NB4 (cell line): ENCODE measurements at regions not wholly inside any gene's neighbourhood (a gene's known extent, or its start where the extent isn't known, plus 50 kb on each side); places are given as distances from the start of the nearest gene placed in this dataset.

ENCODE experiments used
- POLR2A ChIP-seq: IDR thresholded peaks from 2 replicates; pipeline ENCODE4 v1.6.1; 2011; ENCODE audit warnings: mild to moderate bottlenecking; ENCODE audit not compliant: insufficient read length; ENCODE audit errors: extremely low read depth
- TF ChIP-seq, protein P1 (sequence below): IDR thresholded peaks from one replicate; pipeline ENCODE4 v1.5.1; 2012; ENCODE audit warnings: low read depth, low read length
- TF ChIP-seq, protein P2 (sequence below): IDR thresholded peaks from 2 replicates; pipeline ENCODE4 v1.6.1; 2011; ENCODE audit warnings: low read depth, low read length

DNA sequence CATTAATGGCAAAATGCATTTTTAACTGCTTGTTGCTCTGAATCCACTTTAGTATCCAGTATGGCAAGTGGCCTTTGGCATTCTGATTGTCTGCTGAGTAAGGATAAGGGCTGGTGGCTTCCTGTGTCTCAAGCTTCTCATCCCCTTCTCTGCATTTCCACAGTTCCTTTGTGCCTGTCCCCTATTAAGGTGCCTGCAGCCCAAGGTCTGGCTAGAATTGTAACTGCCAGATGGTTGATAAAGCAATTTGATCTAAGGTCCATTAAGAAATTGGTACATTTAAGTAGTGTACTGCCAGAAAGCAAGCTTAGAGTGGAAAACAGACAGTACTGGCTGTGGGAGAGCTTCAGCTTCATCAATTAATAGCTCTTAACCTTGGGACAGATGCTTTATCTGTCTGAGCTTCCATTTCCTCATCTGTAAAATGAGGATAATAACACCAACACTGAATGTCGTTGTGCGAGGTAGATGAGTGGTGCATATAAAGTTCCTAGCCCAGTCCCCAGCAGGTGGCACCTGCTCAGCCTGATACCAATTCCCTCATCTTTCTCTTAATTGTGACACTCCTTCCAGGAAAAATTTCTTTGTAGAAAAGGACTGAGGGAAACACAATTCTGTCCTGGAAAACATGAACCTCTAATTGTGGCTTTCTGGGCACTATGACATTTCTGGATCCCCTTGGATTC lies 570.6 kb upstream of the GCFC2 start:
- TF ChIP-seq, protein P1, sequence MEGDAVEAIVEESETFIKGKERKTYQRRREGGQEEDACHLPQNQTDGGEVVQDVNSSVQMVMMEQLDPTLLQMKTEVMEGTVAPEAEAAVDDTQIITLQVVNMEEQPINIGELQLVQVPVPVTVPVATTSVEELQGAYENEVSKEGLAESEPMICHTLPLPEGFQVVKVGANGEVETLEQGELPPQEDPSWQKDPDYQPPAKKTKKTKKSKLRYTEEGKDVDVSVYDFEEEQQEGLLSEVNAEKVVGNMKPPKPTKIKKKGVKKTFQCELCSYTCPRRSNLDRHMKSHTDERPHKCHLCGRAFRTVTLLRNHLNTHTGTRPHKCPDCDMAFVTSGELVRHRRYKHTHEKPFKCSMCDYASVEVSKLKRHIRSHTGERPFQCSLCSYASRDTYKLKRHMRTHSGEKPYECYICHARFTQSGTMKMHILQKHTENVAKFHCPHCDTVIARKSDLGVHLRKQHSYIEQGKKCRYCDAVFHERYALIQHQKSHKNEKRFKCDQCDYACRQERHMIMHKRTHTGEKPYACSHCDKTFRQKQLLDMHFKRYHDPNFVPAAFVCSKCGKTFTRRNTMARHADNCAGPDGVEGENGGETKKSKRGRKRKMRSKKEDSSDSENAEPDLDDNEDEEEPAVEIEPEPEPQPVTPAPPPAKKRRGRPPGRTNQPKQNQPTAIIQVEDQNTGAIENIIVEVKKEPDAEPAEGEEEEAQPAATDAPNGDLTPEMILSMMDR: no peak
- no peak for TF ChIP-seq POLR2A
- TF ChIP-seq, protein P2, sequence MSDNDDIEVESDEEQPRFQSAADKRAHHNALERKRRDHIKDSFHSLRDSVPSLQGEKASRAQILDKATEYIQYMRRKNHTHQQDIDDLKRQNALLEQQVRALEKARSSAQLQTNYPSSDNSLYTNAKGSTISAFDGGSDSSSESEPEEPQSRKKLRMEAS: no peak
